Embryonic facial prominence (tissue), 1 donor: ENCODE measurements at regions not wholly inside any gene's neighbourhood (a gene's known extent, or its start where the extent isn't known, plus 50 kb on each side); places are given as distances from the start of the nearest gene placed in this dataset.
"Not testable (repeated sequence)": the region's sequence is repeated elsewhere in the genome, so short reads cannot be mapped to it uniquely, and the experiment has no call there.

ENCODE experiments used
- DNase-seq: peaks from one replicate; pipeline ENCODE4 v3.0.0-alpha.2; 2016; ENCODE audit errors: extremely low spot score

DNA sequence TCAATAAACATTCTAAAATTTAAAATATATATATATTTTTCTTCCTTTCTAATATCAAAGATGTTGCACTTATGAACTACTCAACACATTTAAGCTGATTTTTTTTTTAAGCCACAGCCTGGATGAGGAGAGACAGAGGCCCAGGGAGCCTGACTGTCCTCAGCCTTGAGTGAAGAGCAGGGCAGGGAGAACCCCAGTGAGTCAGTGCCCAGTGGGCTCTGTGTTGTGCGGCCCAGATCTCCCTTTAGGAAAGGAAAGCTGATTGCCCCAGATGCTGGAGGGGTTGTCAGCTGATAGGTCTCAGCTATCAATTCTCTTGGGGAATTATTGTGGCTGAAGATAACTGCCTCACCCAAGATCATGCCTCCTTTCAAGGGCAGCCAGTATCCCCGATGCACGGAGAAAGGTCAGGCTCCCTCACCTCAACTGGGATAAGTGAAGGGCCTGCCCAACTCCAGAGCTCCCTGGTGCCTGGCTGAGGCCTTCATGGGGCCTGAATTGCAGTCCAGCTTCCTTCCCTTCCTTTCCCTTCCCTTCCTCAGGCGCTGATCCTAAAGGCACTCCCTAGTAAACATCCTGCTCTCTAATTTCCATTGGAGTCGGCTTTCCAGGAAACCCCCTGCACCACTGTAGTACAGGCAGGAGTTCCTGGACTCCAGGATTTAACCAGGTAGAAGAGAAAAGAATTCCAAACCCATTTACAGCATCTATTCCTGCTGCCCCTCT lies 106.9 kb upstream of the ATL2 start:
- no peak for DNase-seq

DNA sequence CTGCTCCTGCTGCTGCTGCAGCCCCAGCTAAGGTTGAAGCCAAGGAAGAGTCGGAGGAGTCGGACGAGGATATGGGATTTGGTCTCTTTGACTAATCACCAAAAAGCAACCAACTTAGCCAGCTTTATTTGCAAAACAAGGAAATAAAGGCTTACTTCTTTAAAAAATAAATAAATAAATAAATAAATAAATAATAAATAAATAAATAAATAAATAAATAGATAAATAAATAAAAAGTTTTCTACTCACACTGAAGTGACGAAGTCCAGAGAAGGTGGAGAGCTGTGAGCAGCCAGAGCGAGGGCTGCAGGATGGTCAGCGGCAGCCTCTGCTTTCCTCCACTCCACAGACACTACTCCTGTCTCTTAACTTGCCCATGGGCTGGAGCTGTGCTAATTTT lies 105.6 kb upstream of the ATL2 start:
- DNase-seq: not testable (repeated sequence)

DNA sequence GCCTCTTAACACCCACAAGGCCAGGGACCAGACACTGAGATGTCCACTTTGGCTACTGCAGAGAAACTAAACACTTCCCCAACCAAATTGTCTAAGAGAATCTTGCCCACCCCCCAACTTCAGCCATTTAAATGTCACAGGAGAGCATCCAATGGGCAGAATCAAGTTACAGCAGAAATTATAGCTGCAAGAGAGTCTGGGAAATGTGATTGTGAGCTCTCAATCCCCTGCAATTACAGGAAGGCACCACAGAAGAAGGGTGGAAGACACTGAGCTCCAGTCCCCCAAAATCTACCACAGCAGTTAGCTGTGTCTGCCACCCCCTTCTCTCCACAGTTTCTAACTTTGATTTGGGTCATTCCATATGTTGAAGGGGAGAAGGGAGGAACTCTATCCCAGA lies 103.5 kb upstream of the ATL2 start:
- DNase-seq: no peak

DNA sequence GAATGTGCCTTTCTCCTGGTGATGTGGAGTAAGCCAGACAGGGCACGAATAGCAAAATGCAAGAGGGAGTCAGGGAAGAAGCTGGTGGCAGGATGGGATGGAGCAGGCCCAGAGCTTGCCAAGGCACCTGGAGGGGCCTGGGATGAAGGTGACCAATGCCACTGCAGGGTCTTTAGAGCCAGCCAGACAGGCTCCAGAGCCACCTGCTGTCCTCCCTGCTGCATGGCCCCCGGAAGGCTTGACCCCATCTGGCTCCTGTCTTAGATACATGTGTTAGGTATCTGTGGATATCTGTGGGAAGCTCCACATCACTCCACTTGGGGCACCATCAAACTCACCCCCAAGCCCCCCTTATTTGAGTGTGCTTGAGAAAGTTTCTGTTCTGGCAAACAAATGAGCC lies 99.9 kb upstream of the ATL2 start:
- DNase-seq: no peak

DNA sequence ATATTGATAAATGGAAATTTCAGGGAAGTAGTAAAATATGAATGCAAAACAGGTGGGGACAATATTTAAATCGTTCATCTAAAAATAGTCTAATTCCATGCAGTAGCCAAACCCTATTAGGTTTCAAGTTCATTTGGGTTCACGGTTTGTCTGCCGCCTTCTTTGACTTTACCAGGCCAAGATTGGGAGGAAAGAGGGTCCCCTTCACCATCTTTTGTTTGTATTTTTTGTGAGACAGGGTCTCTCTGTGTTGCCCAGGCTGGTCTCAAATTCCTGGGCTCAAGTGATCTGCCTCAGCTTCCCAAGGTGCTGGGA lies 98.5 kb upstream of the ATL2 start:
- DNase-seq: no peak

DNA sequence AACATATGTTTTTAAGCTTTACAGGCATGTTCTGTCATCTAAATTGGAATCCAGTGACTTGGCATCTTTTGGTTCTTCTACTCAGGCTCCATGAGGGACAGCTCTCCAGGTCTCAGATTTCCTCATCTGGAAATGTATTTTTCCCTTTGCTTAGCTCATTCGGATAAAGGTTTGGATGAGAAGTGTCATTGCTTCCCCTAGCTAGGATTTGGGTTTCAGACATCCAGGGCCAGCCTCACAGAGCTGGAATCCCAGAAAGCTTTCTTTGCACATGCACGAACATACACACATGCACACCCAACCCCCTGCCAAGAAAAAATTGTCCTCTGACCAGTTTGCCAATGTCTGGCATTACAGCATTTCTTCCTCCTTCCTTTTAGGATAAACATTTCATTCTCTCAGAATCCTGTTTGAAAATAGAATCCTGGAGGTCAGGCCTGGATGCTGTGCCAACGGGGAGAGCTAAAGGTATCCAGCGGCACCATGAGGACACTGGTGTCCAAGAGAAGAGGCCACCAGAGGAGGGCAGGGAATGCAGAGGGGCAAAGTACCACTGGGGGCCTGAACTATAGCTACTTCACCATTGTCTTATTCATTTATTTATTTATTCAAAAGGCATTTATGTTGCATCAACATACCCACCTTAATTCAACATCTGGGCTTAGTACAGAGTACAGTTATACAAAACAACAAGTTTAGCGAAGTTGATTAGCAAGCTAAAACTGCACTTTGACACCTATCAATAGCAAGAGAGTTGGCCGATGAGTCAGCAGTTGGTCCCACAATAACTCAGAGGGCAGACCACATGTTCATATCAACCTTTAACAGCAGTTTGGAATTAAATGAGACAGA lies 97.9 kb upstream of the ATL2 start:
- DNase-seq: no peak

DNA sequence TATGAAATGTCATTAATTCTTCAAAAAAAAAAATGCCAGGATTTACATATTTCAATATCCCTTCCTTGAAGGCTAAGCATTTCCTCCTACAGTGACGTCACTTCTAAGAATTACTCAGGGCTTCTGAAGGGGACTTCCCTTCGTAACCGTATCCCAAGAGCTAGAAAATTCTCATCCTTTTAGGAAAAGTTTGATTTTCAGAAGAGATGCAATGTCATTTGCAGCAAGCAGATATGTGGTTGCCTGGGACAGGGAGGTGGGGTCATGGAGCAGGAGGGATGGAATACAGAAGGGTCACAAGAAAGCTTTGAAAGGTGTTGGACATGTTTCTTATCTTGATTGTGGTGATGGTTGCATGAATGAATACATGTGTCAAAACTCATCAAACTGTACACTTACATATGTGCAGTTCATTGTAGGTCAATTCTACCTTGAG lies 97.0 kb upstream of the ATL2 start:
- no peak for DNase-seq

DNA sequence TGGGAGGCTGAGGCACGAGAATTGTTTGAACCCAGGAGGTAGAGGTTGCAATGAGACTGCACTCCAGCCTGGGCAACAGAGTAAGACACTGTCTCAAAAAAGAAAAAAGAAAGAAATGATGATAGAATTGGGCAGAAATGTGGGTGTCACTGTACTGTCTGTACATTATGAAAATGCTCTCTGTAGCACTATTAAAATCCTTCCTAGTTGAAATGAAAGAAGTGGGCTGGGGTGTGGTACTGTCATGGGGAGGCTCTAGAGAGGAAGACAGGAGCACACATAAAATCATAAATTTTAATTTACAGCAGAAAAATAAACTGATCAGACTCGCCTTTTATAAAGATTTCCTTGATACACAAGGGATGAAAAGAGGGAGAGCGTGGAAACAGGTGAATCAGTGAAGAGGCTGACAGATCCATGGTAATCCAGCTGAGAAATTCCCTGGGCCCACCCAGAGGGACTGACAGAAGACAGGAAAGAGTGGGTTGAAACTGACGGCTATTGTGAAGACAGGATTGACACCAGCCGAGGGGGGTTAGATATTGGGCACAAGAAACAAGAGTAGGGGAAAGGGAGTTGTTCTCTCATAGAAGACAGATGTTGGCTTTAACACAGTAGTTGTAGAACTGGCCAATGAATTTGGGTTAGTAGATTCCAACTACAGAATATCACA lies 96.4 kb upstream of the ATL2 start:
- DNase-seq: no peak

DNA sequence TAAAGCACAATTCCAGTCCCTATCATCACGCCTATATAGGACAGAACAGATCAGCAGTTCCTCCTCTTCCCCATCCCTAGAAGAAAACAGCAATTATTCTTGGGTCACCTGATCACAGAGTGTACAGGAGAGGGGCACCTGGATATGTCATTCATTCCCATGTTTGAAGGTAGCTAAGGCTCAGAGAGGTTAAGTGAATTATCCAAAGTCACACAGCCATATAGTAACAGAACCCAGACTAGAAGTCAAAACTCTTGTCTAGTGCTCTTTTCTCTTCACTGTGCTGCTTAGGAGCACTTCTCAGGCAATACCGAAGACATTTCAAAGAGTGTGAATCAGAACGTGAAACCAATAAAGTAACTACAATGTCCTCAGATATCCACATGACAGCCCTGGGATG lies 93.0 kb upstream of the ATL2 start:
- no peak for DNase-seq

DNA sequence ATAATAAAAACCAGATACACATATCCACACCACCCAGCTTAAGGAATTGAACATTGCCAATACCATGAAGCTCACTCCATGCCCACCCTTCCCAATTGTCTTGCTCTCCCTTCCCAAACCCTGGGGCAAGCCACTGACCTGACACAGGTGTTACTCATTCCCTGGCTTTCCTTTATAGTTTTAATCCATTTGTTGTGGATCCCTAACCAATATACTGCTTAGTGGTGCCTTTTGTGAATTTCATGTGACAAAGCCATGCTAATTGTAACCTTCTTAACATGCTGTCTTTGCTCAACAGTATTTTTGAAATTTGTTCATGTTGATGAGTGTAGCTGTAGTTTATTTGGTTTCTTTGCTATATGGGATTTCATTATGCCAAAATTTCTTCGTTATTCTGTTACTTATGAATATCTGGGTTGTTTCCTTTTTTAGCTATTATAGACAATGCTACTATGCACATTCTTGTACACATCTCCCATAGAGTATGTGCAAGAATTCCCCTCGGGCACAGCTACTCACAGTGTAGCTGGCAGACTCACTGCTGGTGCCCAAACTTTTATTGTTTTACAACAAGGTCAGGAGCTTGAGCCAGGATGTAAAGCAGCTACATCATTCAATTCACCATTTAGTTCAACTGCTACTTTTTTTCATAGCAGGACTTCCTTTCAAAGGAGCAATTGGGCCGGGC lies 90.8 kb upstream of the ATL2 start:
- no peak for DNase-seq

DNA sequence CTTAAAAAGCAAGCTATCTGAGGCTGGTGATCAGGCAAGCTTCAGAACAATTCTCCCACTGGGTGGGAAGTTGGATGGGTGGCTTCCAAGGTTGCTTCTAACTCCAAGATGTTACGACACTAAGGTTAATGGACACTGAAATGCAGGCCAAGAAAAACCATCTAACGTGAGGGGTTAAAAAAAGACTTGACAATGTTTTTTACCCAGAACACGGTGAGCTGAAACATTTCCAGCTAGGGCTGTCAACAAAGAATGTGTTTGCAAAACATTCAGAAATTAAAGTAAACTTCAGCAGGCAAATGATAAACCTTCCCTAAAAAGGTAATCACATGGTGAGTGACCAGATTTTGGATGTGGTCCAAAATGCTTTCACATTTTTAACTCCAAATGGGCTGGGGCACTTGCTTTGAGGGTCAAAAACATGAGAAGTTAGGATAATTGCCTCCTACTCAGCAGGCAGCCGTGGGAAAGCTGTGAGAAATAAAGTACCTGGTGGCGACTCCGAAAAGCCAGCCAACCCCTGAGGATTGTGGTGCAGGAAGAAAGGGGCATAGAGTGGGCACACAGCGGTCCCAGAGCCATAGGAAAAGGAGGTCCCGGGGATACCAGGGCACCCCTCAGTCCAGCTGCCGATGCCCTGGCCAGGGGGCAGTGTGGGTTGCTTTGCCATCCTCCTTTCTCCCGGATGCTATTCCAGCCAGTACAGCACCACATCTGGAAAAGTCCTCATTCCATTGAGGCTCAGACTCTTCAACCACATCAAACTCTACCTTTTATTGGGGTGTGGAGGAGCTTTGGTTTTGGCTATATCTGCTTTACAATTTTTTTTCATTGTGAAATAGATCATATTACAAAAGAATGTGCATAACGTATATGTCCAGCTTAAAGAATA lies 90.0 kb upstream of the ATL2 start:
- DNase-seq: no peak

DNA sequence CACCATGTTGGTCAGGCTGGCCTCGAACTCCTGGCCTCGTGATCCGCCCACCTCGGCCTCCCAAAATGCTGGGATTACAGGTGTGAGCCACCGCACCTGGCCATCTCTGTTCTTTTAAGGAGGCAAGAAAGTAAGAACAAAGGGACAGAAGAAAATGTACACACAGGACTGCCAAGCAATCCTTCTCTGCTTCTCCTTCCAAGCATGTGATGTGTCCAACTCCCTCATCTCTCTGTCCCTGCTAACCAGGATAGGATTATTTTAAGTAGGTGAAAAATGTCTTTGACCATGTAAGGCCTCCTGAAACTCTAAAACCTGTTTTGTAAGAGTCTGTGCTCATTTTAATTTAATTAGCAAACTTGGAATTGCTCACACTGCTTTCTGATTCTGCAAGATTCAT lies 89.3 kb upstream of the ATL2 start:
- no peak for DNase-seq

DNA sequence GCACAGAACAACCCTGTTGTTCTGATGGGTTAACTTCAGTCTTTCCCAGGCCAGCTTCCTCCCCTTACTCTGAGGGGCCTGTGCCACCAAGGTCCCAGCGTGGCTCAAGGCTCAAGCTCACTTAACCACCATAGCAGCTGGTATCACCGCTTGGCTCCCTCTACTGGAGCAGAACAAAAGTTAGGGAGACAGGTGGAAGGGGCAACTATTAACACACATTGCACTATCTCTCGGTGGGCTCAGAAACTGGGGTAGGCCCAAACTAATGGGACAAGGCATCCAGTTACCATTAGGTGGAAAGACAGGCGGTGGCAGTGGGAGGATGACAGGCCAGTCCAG lies 88.7 kb upstream of the ATL2 start:
- no peak for DNase-seq

DNA sequence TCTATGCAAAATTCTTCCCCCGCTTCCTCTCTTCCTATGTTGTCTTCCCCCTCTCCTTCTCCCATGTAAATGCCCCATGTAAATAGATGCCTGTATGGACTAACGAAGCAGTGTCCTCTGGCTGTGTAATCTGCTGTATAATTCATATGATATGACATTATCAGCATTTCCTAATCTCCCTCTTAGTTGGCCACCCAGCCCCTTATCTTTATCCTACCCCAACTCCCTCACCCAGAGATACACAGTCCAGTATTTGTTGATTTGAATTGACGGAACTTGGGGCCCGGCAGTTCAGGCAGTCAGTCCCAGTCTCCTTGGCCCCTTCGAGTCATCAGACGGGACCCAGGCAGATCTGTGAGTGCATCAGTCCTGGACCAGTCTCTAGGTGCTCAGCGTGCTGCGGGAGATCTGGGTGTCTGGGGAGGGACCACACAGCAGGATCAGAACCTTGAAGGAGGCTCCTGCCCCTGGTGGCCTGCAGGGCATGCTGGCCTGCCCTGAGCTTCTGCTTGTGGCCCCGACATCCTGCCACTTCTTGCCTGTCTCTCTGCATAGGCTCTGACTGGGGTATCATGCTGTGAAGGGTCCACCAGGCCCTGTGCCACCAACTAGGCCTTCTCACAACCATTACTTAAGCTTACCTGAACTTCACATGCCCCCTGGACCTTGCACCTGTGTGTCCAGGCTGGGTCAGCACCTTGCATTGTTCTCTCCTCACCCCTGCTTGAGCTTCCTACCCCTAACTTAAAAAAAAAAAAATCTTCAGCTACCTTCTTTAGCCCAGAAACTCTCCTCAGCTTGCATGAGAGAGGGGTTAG lies 88.1 kb upstream of the ATL2 start:
- DNase-seq: no peak

DNA sequence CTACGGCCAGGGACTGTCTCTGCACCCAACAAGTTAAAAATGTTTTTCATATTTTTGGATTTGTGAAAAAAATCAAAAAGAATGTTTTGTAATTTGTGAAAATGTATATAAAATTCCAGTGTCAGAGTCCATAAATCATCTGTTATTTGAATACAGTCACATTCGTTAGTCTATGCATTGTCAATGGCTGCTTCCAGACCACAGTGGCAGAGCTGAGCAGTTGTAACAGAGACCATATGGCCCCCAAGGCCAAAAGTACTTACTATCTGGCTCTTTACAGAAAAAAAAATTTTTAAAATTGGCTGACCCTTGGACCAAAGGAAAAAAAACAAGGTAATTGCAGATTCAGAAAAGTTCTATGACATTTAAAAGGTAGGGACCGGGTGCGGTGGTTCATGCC lies 86.7 kb upstream of the ATL2 start:
- no peak for DNase-seq

DNA sequence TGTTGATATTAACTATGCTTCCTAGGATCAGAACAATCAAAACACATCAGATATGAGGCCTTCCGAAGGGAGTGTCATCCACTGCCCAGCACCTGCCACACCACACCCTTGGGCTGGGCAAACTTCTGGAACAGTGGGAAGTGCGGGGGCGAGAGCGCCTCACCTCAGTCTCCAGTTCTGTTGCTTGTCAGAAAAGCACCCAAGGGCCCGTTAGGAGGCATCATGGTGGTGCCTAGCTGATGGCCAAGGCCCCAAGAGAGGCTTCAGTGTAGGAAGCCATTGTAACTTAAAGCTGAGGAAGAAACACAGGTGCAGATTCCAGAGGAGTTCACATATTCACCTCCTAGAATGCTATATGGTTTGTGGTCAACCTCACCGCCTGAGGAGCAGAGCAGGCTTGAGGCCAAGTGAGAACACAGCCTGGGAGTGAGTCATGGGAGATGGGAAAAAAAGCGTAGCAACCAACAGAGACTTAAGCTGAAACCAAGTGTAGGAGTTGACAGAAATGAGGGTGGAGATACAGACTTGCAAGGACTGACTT lies 85.1 kb upstream of the ATL2 start:
- peak; percentile 50 for DNase-seq

DNA sequence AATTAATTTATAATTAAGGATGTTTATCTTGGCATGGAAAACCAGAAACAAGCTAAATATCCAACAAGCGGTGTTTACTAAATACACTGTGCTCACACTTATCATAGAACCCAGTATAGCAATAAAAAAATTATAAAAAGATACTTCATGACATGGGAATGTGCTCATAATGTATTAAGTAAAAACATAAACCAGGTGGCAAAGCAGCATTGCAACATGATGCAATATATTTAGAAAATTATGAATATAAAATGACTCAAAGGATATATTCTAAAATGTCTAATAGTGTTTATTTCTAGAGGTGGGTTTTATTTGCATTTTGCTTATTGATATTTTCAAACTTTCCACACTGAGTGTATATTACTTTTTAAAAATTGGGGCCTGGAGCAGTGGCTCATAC lies 84.4 kb upstream of the ATL2 start:
- no peak for DNase-seq

DNA sequence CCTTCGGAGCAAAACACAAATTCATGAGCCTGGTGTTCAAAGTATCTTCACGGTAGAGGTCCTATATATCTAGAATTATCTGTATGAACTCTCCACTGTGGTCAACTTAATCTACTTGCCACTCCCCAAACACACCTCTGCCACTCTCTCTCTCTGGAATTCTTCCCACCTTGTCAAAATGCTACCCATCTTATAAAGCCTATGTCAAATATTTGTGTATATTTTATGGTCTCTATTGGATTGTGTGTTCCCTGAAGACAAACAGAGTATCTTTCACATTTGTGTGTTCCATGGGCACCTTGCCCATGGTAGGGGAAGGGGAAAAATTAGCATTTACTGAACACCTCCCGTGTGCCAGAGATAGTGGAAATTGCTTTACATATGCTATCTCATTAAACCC lies 83.2 kb upstream of the ATL2 start:
- DNase-seq: no peak

DNA sequence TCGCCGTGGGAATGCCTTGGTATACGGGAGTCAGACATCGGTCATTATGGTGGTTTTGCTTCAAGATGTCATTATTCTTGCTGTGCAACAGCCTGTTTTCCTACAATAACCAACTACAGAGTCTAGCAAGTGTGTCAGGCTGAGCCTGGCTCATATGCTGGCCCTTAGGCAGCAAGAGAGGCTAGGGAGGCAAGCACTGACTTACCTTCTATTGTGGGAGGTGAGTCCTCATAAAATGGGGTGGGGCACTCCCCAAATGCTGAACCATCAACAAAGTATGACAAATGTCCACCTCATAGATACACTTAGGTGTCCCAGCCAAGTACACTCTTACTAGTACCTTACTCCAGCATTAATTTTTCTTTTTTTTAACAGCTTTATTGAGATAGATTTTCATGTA lies 77.0 kb upstream of the ATL2 start:
- no peak for DNase-seq

DNA sequence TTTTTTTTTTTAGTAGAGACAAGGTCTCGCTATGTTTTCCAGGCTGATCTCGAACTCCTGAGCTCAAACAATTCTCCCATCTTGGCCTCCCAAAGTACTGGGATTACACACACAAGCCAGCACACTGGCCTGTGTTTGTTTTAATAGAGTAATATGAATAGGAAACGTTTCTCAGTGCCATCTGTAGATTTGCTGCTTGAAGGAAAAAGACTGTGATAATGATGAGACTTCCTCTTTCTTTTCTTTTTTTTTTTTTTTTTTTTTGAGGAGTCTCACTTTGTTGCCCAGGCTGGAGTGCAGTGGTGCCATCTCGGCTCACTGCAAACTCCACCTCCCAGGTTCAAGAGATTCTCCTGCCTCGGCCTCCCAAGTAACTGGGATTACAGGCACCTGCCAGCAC lies 74.7 kb upstream of the ATL2 start:
- DNase-seq: not testable (repeated sequence)
